ENCODE measurements at regions not wholly inside any gene's neighbourhood (a gene's known extent, or its start where the extent isn't known, plus 50 kb on each side); places are given as distances from the start of the nearest gene placed in this dataset.
A peak's percentile ranks its signal among the peaks of the same experiment; 100 is the strongest.

- TF ChIP-seq CTCF (IDR thresholded peaks at IDR 0.05; ENCODE audit: low read length) (no peak), EZH2phosphoT487 (IDR thresholded peaks at IDR 0.05; ENCODE audit: low read length) (no peak), EZH2 (optimal IDR thresholded peaks at IDR 0.05; ENCODE audit: low read depth, low read length) (no peak)
- Histone ChIP-seq H3K4me2 (ENCODE audit: low read depth, low read length) (peak overlapping the region; percentile 23; the same call in 1 of the 2 replicates), H3K27ac (ENCODE audit: low read length) (no peak overlapping the region), H3K79me2 (ENCODE audit: low read length) (no peaks in the 10 kb centered on the region), H3K4me3 (ENCODE audit: low read length) (no peak overlapping the region; the same call in 1 of the 2 replicates), H3K36me3 (replicated peaks; ENCODE audit: insufficient read depth, low read length) (no peaks in the 10 kb centered on the region), H3K4me1 (ENCODE audit: low read length) (no peaks in the 10 kb centered on the region), H3K27me3 (replicated peaks; ENCODE audit: insufficient read depth, low read length) (no peaks in the 10 kb centered on the region), H3K9me2 (replicated peaks; ENCODE audit: insufficient read depth, low read length) (no peaks in the 10 kb centered on the region), H3K9me3 (replicated peaks; ENCODE audit: insufficient read depth, low read length) (no peaks in the 10 kb centered on the region), H3K9ac (ENCODE audit: low read length) (no peak overlapping the region), H3F3A (ENCODE audit: insufficient read depth, low read length) (no peaks in the 10 kb centered on the region), H4K20me1 (ENCODE audit: insufficient read depth, low read length) (no peaks in the 10 kb centered on the region), H2AFZ (ENCODE audit: low read length) (peak overlapping the region; percentile 11; the same call in 1 of the 2 replicates)
- DNase-seq, result peak; percentile 33
Measured at GRCh38 chr3:82390868-82391267, 629.4 kb upstream of the GBE1 start.

GRCh38 chr3:82386647-82387046, 625.2 kb upstream of the GBE1 start:
- Histone ChIP-seq H3K79me2 (ENCODE audit: low read length) (no peaks in the 10 kb centered on the region), H3F3A (ENCODE audit: insufficient read depth, low read length) (no peaks in the 10 kb centered on the region), H3K4me1 (ENCODE audit: low read length) (no peaks in the 10 kb centered on the region), H3K36me3 (replicated peaks; ENCODE audit: insufficient read depth, low read length) (no peaks in the 10 kb centered on the region), H3K4me3 (ENCODE audit: low read length) (no peak overlapping the region), H3K27me3 (replicated peaks; ENCODE audit: insufficient read depth, low read length) (no peaks in the 10 kb centered on the region), H3K27ac (ENCODE audit: low read length) (no peak overlapping the region), H4K20me1 (ENCODE audit: insufficient read depth, low read length) (no peaks in the 10 kb centered on the region), H3K9ac (ENCODE audit: low read length) (no peak overlapping the region), H3K4me2 (ENCODE audit: low read depth, low read length) (no peak overlapping the region), H3K9me2 (replicated peaks; ENCODE audit: insufficient read depth, low read length) (no peaks in the 10 kb centered on the region), H2AFZ (ENCODE audit: low read length) (no peak overlapping the region), H3K9me3 (replicated peaks; ENCODE audit: insufficient read depth, low read length) (no peaks in the 10 kb centered on the region)
- DNase-seq, result no peak
- TF ChIP-seq EZH2 (optimal IDR thresholded peaks at IDR 0.05; ENCODE audit: low read depth, low read length), result no peak
- TF ChIP-seq CTCF (IDR thresholded peaks at IDR 0.05; ENCODE audit: low read length), result no peak
- TF ChIP-seq EZH2phosphoT487 (IDR thresholded peaks at IDR 0.05; ENCODE audit: low read length), result no peak

- Histone ChIP-seq H2AFZ (ENCODE audit: low read length) (no peak overlapping the region), H3K36me3 (replicated peaks; ENCODE audit: insufficient read depth, low read length) (no peaks in the 10 kb centered on the region), H3K9me3 (replicated peaks; ENCODE audit: insufficient read depth, low read length) (no peaks in the 10 kb centered on the region), H3K9me2 (replicated peaks; ENCODE audit: insufficient read depth, low read length) (no peaks in the 10 kb centered on the region), H3F3A (ENCODE audit: insufficient read depth, low read length) (no peaks in the 10 kb centered on the region), H3K4me3 (ENCODE audit: low read length) (no peak overlapping the region), H3K27me3 (replicated peaks; ENCODE audit: insufficient read depth, low read length) (no peaks in the 10 kb centered on the region), H3K4me2 (ENCODE audit: low read depth, low read length) (no peak overlapping the region), H3K9ac (ENCODE audit: low read length) (no peak overlapping the region), H3K79me2 (ENCODE audit: low read length) (no peaks in the 10 kb centered on the region), H4K20me1 (ENCODE audit: insufficient read depth, low read length) (no peaks in the 10 kb centered on the region), H3K27ac (ENCODE audit: low read length) (no peak overlapping the region), H3K4me1 (ENCODE audit: low read length) (no peaks in the 10 kb centered on the region)
- DNase-seq, result no peak
- TF ChIP-seq CTCF (IDR thresholded peaks at IDR 0.05; ENCODE audit: low read length) (no peak), EZH2 (optimal IDR thresholded peaks at IDR 0.05; ENCODE audit: low read depth, low read length) (no peak), EZH2phosphoT487 (IDR thresholded peaks at IDR 0.05; ENCODE audit: low read length) (no peak)
Measured at GRCh38 chr3:82384181-82384580, 622.7 kb upstream of the GBE1 start.

Measured in MM.1S (cell line).